ENCODE measurements at regions not wholly inside any gene's neighbourhood (a gene's known extent, or its start where the extent isn't known, plus 50 kb on each side); places are given as distances from the start of the nearest gene placed in this dataset.

DNA sequence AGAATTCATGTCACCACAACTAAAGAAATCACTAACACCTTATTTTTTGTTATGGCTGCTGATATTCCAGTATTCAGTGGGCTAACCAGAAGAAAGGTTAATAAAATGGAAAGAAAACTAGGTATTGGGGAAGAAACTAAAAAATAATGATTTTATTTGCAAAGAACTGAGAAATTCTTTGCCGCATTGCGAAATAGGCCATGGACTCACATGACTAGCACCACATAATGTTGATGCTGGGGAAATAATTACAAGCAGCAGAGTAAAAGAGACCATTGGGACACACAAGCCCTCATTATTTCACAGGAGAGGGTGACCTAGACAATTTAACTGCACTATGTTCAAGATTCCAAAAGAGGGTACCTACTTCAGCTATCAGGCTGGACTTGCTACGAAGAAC is 1411.5 kb downstream of the SLITRK5 start:
- no peak for TF ChIP-seq EZH2phosphoT487 (IDR thresholded peaks at IDR 0.05; ENCODE audit: borderline replicate concordance)
- TF ChIP-seq ZNF274 (IDR thresholded peaks at IDR 0.05; ENCODE audit: low read depth, low read length): no peak
- TF ChIP-seq, protein P1, sequence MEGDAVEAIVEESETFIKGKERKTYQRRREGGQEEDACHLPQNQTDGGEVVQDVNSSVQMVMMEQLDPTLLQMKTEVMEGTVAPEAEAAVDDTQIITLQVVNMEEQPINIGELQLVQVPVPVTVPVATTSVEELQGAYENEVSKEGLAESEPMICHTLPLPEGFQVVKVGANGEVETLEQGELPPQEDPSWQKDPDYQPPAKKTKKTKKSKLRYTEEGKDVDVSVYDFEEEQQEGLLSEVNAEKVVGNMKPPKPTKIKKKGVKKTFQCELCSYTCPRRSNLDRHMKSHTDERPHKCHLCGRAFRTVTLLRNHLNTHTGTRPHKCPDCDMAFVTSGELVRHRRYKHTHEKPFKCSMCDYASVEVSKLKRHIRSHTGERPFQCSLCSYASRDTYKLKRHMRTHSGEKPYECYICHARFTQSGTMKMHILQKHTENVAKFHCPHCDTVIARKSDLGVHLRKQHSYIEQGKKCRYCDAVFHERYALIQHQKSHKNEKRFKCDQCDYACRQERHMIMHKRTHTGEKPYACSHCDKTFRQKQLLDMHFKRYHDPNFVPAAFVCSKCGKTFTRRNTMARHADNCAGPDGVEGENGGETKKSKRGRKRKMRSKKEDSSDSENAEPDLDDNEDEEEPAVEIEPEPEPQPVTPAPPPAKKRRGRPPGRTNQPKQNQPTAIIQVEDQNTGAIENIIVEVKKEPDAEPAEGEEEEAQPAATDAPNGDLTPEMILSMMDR (IDR thresholded peaks at IDR 0.05 in 2 of 3, conservative IDR thresholded peaks at IDR 0.05 in 1 of 3; ENCODE audit: borderline replicate concordance in 1 of 3, insufficient read depth in 1 of 3, low read depth in 2 of 3, low read length in 2 of 3): no peak
- TF ChIP-seq TCF7L2 (IDR thresholded peaks at IDR 0.05; ENCODE audit: borderline replicate concordance, extremely low read depth, insufficient read depth, insufficient read length): no peak
- no peak for TF ChIP-seq SRF (IDR thresholded peaks at IDR 0.05; ENCODE audit: low read depth)
- TF ChIP-seq, protein P2, sequence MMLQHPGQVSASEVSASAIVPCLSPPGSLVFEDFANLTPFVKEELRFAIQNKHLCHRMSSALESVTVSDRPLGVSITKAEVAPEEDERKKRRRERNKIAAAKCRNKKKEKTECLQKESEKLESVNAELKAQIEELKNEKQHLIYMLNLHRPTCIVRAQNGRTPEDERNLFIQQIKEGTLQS (IDR thresholded peaks at IDR 0.05): no peak
- TF ChIP-seq, protein P3, sequence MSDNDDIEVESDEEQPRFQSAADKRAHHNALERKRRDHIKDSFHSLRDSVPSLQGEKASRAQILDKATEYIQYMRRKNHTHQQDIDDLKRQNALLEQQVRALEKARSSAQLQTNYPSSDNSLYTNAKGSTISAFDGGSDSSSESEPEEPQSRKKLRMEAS (IDR thresholded peaks at IDR 0.05): no peak
- no peak for TF ChIP-seq EZH2 (IDR thresholded peaks at IDR 0.05)
- no peak for TF ChIP-seq CEBPB (IDR thresholded peaks at IDR 0.05; ENCODE audit: low read depth)
- no peak for TF ChIP-seq RAD21 (IDR thresholded peaks at IDR 0.05; ENCODE audit: low read depth)
- TF ChIP-seq SIN3A (IDR thresholded peaks at IDR 0.05; ENCODE audit: low read depth): no peak

All from HCT116 (cell line).